Heart left ventricle (tissue), 13 donors: ENCODE measurements at regions not wholly inside any gene's neighbourhood (a gene's known extent, or its start where the extent isn't known, plus 50 kb on each side); places are given as distances from the start of the nearest gene placed in this dataset.
"Not testable (repeated sequence)": the region's sequence is repeated elsewhere in the genome, so short reads cannot be mapped to it uniquely, and the experiment has no call there.

Source experiments
- POLR2A ChIP-seq, 2 donors: fragments of 450-650 bp; IDR thresholded peaks; one replicate each; pipeline ENCODE4 v1.6.1; 2017; ENCODE audit warnings: antibody characterized with exemption in 2 of 2, mild to moderate bottlenecking in 2 of 2, moderate library complexity in 2 of 2
- TF ChIP-seq, protein P1 (sequence below), 12 donors: fragments of 200-600 bp; sonication (generic) in 4 of 12; IDR thresholded peaks; one replicate each; pipeline versions ENCODE4 v1.5.0 to v1.8.0; 2018 to 2022; ENCODE audit warnings: antibody characterized with exemption in 12 of 12, mild to moderate bottlenecking in 5 of 12
- donor health status: ischemic (EF 13 %, LVEDD 7.1; RV severe dilation, severe dysfunction).
- donor health status: DM: no; HTN: yes; CAD: no.
- donor health status: DM: no; HTN: no; CAD: no.
- donor health status: ischemic (EF 25% LVEDD 6.9; RV normal size, moderate dysfunction).
- donor health status: ischemic (EF 25% LVEDD 5.7; RV mildly dilated, moderate dysfunction).
- donor health status: ischemic (EF 35%, LVEDD 5.7; RV mildly dilated, moderate dysfunction).
- donor health status: nonischemic (EF 11% LVEDD 7.7; RV severe dilation, severe dysfunction).
- donor health status: DM: yes; HTN: yes; CAD: no.
- donor health status: PGD.
- donor health status: ischemic (EF 29% LVEDD 5.4; RV normal size, mild dysfunction).
- donor health status: nonischemic (EF 23%, LVEDD 6.1; RV moderate dilation, normal function).

DNA sequence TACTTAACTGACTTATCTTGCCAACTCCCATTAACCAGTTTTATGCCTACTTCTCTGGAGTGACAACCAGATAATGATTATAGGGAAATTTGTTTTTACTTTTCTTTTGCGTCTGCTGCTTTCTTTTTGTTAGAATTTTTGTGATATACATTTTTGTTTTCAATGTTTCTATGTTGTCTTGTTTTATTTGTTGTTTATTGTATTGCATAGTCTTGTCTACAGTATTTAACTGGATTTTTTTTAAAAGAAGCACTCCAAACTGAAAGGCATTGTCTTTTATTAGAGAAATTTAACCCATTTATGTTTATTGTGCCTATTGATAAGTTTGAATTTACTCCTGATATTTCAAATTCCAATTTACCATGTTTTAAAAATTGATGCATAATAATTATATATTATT, 264.9 kb downstream of the NPIPA7 start:
- TF ChIP-seq, protein P1, sequence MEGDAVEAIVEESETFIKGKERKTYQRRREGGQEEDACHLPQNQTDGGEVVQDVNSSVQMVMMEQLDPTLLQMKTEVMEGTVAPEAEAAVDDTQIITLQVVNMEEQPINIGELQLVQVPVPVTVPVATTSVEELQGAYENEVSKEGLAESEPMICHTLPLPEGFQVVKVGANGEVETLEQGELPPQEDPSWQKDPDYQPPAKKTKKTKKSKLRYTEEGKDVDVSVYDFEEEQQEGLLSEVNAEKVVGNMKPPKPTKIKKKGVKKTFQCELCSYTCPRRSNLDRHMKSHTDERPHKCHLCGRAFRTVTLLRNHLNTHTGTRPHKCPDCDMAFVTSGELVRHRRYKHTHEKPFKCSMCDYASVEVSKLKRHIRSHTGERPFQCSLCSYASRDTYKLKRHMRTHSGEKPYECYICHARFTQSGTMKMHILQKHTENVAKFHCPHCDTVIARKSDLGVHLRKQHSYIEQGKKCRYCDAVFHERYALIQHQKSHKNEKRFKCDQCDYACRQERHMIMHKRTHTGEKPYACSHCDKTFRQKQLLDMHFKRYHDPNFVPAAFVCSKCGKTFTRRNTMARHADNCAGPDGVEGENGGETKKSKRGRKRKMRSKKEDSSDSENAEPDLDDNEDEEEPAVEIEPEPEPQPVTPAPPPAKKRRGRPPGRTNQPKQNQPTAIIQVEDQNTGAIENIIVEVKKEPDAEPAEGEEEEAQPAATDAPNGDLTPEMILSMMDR (IDR thresholded peaks at IDR 0.05), result not testable (repeated sequence)
- not testable (repeated sequence) for TF ChIP-seq POLR2A (IDR thresholded peaks at IDR 0.05)
